CD4-positive, alpha-beta T cell treated with Interferon alpha-2 for 1 hour (primary cell): ENCODE measurements at regions not wholly inside any gene's neighbourhood (a gene's known extent, or its start where the extent isn't known, plus 50 kb on each side); places are given as distances from the start of the nearest gene placed in this dataset.
"Not testable (repeated sequence)": the region's sequence is repeated elsewhere in the genome, so short reads cannot be mapped to it uniquely, and the experiment has no call there.

Source experiments
- DNase-seq, 2 donors: peaks; one replicate each; pipeline ENCODE4 v3.0.0-alpha.2; 2020 to 2022

DNA sequence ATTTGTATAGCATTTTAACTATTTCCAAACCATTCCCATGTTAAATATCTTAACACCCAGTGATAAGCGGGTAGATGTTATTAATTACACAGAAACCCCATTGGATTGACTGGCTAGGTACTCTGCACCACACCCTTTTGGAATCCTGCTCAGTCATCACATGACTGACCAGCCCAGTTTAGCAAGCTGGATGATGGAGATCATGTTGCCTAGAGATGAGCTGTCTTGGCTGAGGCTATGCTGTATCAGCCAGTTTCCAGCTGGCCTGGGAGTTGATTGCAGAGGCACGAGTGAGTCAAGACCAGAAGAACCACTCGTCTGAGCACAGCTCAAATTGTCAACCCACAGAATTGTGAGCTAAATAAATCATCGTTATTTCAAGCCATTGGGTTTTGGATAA is 124.6 kb downstream of the ZNF621 start:
- no peak for DNase-seq

DNA sequence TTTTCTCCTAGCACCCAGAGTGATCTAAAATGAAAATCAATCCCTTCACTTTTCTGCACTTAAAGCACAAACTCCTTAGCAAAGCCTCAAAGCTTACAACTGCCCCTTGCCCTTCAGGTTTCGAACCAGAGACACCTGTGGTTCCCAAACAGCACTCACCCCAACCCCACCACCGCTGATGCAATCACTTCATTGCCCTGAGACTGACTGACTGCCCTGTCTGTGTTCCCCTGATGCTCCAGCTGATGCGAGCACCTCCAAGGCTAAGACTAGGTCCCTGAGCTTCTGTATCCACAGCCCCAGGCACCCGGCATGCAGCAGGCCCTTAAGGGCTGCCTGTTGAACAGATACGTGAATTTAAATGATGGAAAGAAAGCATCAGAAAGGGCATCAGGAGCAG is 127.3 kb downstream of the ZNF621 start:
- no peak for DNase-seq

DNA sequence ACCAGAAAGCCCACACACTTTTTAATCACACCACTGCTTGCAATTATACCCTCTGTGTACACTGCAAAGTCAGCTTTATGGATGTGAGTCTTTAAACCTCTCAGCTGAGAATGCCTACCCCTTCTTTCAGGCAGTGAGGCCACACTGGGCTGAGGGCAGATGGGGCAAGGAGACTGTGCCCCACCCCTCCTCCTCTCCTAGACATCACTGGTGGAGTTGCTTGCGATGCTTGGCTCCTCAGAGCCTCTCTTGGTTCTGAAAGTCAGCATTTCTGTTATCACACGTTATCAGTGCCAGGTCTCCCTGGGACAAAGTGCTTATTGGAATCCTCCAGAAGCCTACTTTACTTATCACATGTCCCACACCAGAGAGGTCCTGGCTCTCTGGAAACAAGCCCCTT is 128.2 kb downstream of the ZNF621 start:
- DNase-seq = no peak

DNA sequence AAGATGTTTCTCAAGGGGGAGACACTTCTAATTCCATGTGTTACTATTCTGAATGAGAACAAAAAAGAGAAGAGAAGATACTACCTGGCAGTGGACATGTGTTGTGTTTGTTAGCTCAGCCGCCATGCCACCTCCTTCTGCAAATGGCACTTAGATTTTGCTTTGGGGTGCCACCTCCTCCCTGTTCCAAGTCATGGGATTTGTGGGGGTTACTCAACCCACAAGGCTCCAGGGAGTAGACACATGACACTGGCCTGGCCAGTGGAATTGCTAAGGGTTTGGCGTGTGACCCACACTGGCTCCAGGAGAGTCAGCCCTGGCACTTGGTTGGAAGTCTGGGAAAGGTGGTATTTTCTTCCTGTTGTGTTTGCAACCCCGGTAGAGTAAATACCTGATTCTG is 129.1 kb downstream of the ZNF621 start:
- no peak for DNase-seq

DNA sequence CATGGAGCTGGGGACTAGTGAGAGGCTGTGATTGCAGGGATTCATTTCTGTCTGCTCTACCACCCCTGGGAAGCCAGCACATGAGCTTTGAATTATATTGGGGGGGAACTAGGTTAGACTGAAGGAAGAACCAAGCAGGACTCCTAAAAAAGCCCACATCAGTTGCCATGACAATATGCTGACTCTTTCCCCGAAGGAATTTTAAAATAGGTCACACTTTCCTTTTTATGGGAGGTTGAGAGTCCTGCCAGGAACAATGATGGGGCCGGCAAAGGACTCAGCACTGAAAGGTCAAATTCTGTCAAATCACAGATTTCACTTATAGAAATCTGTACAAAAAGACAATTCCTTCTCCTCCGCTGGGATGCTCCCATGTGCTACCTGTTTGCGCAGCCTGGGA is 130.8 kb downstream of the ZNF621 start:
- no peak for DNase-seq

DNA sequence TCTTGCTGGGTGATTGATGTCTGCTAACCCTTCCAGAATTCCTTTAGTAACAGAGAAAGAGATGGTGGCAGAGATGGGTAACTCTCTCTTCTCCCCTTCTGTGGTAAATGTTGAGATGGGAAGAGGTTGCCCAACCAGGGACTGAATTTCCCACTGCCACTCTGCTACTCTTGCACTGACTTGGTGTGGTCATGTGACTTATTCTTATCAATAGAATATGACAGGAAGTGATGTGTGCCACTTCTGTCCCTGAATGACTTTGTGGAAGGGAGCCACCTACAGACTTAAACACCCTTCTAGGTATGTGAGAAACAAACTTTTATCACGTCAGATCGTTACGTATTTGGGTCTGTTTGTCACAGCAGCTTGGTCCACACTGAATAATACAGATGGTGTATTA is 132.9 kb downstream of the ZNF621 start:
- no peak for DNase-seq

DNA sequence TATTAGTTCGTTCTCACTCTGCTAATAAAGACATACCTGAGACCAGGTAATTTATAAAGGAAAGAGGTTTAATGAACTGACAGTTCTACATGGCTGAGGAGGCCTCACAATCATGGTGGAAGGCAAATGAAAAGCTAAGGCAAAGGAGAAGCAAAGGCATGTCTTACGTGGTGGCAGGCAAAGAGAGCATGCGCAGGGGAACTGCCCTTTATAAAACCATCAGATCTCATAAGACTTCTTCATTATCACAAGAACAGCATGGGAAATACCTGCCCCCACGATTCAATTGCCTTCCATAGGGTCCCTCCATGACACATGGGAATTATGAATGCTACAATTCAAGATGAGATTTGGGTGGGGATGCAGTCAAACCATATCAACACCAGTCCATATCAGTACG is 133.5 kb downstream of the ZNF621 start:
- no peak for DNase-seq

DNA sequence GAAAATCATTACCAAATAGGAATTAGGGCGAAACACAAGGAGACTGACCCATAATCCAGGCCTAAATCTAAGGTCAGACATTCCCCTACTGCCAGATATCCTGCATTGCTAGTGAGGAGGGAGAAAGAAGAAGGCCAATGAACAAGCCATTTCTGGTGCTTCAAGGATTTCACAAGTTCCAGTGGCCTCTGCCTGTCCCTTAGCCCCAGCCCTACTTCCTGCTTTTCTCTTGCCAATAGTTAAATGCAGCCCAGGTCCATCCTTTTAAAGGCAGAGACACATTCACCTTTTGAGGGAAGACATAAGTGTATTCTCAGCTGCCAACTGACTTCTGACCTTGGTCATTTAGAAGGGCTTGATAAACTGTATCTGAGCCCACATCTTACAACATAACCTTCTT is 135.8 kb downstream of the ZNF621 start:
- no peak for DNase-seq

DNA sequence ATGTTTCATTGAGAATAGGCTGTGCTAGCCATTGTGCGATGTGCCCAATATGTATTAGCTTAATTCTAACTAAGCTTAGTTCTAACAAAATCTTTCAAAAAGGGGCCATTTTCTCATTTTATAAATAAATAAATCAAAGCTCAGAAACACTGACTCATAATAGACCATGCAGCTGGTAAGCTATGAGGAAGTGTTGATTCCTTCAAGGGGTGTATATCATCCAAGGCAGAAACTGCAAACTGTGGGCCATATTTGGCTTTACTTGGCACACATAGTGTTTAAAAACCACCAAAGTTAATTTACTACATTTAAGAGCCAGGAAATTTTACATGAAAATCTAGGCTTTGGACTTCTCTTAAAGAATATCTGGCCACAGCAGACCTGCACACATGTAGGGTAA is 136.5 kb downstream of the ZNF621 start:
- no peak for DNase-seq

DNA sequence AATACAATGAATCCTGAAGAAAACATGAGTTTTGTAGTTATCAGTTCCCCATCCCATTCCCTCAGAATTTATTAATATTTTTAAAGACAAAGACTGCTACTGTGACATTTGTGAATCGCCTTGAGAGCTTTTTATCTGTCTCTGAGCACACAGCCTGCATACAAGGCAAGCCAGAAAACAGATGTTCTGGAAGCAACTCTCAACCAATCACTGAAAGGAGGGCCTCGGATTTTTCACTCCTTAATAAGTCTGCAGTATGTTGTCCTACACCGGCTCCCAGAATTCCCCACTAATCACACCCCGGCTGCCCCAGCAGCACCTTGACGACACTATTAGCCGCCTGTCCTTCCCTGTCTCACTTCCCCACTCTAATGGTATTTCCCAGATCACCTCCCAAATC is 138.5 kb downstream of the ZNF621 start:
- DNase-seq = no peak

DNA sequence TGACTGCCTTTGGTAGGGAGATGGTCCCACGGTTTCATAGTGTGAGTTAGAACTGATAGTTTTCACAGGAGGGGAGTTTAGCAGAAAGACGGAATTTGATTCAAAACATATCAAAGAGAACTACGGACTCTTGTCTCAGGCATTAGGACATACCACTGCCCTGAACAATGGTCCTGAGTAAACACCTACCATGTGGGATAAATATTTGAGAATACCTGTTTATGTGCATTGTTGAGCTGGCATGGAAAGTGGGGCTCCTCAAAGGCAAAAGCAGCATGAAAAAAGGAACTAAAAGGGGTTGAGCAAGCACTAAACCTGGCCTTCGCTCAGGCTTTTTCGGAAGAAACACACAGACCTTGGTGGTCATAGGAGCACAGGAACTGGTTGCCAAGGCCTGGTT is 144.4 kb downstream of the ZNF621 start:
- no peak for DNase-seq

DNA sequence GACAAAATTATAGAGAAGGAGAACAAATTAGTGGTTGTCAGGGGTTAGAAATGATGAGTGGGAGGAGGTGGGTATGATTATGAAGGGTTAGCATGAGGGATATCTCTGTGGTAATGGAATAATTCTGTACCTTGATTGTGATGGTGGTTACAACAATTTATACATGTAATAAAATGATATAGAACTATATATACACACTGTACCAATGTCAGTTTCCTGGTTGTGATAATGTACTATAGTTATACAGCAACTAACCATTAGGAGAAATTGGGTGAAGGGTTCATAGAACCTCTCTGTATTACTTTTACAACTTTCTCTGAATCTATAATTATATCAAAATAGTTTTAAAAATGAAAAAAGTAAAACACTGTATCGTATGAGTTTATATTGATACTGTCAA is 148.1 kb downstream of the ZNF621 start:
- no peak for DNase-seq

DNA sequence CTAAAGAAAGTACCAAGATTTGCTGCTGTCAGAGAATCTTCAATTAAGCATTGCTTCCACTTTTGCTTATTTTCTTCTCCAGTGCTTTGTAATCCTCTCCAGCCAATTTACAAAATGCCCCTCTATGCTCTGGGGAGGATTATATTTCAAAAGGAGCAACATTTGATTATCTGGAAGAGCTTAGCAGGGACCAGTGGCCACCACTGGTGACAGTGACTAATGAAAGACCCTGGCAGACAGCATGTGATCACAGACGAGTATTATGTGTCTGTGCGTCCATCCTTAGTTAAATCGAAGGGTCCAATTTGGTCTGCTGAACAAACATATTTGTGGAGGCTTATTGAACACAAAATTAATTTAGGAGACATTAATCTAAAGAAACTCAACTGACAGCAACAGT is 152.6 kb downstream of the ZNF621 start:
- DNase-seq = no peak

DNA sequence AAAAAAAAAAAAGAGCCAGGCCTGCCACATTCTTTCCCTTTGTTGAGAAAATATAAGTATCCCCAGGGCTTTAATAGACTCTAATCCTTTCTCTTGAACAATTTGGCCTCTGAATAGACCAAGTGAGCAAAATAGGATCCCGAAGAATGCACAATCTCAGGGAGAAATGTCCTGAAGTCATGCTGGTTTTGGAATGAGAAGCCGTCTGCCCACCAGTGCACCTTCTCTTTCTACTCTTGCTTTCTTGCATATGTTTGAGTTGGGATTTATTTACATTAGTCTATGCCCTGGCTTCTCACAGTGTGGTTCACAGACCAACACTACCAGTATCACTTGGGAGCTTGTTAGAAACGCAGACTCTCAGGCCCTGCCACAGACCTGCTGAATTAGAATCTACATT is 153.0 kb downstream of the ZNF621 start:
- no peak for DNase-seq

DNA sequence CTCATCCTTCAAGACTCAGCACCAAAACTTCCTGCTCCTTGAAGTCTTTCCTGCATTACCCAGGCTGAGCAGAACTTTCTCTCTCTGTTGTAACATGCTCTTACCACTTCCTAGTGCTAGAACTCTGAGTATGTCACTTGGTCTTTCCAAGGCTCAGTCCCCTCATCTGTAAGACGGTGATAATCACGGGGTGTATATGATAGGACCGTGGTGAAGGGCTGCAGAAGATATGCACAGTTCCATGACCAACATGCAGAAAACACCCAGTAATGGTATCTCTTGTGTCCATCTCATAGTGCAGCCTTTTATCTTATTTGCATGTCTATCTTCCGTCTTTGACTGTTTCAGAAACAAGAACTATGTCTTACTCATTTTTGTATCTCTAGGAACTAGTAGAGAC is 154.5 kb downstream of the ZNF621 start:
- DNase-seq = no peak

DNA sequence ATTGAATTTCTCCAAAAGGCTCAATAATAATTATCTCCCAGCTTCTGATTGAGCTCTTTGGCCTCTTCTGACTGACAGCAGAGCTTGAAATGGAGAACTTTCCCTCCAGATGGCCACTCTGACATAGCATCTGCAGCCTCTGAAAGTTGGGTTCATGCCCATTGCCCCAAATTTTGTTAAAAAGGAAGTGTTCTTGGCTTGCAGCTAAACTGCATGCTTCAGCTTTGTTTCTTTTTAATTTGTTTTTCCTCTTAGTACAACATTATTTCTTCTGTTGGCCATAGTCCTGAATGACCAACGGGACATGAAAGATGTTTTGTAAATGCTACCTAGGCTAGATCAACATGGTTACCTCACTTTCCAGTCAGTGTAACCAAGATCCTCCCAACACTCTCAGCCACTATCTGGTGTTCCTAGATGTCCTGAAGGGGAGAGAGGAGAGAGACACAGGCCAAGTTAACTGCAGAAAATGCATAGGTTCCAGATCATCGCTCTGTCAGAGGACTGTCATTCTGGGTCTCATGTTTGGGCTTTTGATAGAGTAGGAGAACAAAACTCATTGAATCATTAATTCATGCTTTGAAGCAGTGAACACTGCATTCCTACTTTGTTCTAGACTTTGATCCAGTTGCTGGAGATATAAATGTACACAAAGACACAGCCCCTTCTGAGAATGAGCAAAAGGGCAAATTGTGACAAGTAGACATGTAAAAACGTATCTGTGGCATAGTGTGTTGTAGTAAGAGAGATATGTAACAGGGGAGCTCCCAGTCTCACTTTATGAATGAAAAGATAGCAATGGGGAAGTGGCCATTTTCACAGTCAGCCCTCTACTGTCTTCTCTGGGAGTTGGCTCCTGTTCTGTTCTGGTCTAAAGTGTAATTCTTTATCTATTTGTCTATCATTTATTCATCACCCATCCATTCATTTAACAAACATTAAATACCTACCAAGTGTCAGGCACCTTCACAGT is 156.2 kb downstream of the ZNF621 start:
- no peak for DNase-seq

DNA sequence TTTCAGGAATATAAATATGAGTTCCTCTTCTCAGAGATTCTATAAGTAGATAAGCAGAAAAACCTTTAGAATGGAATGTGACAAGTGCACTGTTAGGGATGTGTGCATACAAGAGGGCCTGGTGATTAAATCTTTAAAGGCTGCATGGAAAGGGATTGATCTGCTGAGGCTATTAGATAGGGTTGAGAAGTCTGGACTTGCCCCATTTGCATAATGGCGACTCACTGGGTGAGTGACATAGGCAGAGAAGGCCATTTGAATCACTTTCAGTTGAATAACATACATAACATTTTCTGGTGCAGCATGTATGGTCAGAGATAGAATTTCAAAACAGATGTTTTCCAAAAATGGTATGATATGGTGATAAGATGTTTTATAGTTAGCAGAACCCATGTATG is 156.9 kb downstream of the ZNF621 start:
- DNase-seq = no peak

DNA sequence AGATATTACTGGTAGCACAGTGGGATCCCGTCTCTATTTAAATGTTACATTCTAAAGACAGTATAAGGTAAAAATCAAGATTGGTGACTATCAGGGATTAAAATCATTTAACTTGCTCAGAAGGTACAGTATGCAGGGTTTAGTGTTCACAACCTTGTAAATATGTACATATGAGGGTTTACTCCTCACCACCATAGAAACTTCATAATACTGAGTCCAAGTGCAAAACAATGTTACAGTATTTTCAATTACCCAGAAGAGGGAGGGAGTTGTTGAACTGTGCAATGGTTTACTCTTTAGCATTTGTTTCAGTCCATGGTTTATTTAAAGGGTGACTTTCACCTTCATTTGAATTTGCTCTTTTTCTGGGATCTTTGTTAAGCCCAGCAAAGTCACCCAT is 165.1 kb downstream of the ZNF621 start:
- DNase-seq = no peak

DNA sequence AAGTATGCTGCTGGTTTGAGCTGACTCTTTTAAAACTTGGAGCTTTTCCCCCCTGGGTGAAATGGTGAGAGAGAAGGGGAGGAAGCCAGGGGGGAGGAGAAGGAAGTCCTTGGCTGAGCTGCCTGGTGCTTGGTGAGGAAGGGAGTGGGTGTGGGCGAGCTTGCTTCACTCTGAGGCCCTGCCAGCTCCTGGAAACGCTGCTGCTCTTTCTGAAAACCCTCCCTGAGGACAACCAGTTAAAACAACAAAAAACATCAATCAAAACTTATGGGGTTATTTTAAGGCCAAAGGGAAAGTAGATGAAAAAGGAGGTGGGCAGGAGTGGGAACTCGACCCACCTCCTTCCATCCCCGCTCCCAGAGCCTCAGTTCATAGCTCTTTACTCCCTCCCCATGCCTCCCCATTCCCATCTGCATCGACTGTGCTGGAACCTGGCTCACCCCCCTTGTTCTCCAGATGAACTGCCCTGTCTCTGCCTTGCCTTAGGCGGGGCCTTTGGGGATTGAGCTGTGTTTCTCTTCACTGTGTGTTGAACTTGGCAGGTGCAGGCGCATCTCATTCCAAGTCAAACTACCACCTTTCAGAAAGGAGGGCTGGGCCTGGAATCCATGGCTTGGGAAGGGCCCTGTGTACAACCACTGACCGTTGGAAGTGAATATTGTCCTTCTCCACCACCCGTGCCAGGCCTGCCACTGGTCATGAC is 166.1 kb downstream of the ZNF621 start:
- no peak for DNase-seq

DNA sequence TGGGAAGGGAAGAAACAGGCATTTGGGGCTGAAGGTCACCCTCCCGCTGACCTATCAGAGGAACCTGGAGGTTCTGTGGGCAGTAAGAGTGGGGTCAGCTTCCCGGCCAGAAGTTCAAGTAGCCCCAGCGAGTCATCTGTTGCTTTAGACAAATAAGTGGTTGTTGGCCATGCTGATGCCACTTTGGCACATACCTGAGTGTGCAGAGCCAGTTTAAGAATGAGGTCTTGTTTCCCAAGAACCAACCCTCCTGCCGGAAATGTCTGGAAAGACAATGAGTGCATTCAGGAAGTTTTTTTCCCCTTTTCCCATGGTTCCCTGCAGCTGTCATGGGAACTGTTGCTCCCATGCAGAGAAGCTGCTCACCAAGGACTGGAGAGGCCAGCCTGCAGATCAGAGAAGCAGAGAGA is 166.7 kb downstream of the ZNF621 start:
- DNase-seq = no peak

DNA sequence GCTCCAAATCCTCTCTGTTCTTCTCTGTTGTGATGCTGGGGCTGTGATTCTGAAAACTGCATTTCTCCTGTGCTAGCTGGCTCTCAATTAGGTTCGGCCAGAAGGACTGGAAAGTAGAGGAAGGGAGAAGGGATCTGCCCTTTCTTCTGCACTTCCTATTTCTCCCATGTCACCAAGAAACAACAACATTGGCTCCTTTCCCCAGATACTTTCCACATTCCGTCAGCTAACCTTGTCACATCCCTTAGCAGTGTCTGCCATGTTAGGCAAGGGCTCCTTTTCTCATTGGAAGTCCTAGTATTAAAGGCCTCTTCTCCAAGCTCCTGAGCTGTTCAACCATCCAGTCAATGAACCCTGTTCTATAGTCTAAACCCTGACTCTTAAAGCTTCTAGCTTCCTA is 171.1 kb downstream of the ZNF621 start:
- DNase-seq = no peak

DNA sequence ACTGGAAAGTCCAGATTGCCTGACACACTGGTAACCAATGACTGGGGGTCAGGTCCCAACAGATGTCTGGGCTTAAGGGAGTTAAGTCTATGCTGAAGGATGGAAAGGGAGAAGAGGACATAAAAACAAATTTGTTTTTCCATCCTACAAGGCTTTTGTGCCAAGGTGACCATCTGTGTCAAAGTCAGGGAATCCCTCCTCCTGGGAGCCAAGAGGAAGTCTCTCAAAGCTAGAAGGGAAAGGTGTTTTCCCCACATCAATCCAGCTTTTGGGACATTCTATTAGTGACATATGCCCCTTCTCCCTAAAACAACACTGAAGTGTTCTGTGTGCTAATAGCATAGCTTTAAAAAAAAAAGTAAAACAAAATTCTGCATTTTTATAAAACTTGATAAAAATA is 173.9 kb downstream of the ZNF621 start:
- not testable (repeated sequence) for DNase-seq

DNA sequence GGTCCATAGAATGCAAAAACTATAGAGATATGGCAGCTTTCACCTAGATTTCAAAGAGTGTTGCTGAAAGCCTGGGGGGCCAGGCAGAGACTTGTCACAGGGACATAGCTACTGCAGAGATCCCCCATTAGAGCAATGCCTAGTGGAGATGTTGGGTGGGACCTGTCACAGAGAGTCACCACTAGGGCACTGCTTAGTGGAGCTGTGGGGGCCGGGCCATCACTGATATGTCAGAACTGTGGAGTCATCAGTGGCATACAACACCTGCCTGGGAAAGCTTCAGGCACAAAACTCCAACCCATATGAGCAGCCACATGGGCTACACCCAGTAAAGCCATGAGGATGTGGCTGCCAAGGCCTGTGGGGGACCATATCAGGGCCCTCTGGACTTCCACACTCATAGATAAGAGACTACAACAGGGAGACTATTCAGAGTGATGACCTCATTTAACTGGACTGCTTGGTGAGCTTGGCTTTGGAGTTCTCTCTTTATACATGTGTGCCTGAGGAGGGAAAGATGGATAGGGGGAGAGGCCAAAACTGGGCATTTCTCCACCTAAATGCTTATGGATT is 176.3 kb downstream of the ZNF621 start:
- DNase-seq = no peak

DNA sequence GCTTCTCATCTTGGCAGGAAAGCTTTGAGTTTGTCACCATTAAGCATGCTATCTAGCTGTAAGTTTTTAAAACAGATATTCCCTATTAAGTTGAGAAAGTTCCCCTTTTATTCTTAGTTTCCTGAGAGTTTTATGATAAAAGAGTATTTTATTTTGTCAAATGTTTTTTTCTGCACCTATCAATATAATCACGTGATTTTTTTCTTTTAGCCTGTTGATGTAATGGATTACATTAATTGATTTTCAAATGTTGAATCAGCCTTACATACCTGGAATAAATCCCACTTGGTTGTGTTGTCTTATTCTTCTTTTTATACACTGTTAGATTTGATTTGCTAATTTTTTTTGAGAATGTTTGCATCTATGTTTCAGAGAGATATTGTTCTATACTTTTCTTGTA is 179.5 kb downstream of the ZNF621 start:
- no peak for DNase-seq
